ENCODE measurements at regions not wholly inside any gene's neighbourhood (a gene's known extent, or its start where the extent isn't known, plus 50 kb on each side); places are given as distances from the start of the nearest gene placed in this dataset.

- TF ChIP-seq SAP30 (IDR thresholded peaks at IDR 0.05; ENCODE audit: insufficient read depth, insufficient replicate concordance, low read length) (no peak), CREB1 (IDR thresholded peaks at IDR 0.05) (no peak), POU5F1 (IDR thresholded peaks at IDR 0.05; ENCODE audit: low read depth, low read length) (no peak), SIX5 (IDR thresholded peaks at IDR 0.05; ENCODE audit: low read depth, low read length) (no peak), PHF8 (conservative IDR thresholded peaks at IDR 0.05; ENCODE audit: low read depth, low read length) (no peak)
Measured at GRCh38 chr4:32560306-32560705, 1840.1 kb downstream of the PCDH7 start (continued).
